Heart left ventricle (tissue), 16 donors: ENCODE measurements at regions not wholly inside any gene's neighbourhood (a gene's known extent, or its start where the extent isn't known, plus 50 kb on each side); places are given as distances from the start of the nearest gene placed in this dataset.

Experiments used
- ATAC-seq, 4 donors: fragments of 200-7000 bp; cut with Tn5 transposase; one replicate each; pipeline ENCODE4 v1.9.1; 2020 to 2022; ENCODE audit warnings: moderate library complexity in 4 of 4, mild to moderate bottlenecking in 3 of 4, moderate number of reproducible peaks in 1 of 4
- DNase-seq, 5 donors: peaks; one replicate each; pipeline ENCODE4 v3.0.0-alpha.2; 2020
- H3K27ac ChIP-seq, 12 donors: fragments of 200-600 bp; sonication (generic) in 4 of 12; one replicate each; pipeline versions ENCODE4 v1.5.0 to v1.8.0; 2016 to 2022; ENCODE audit warnings: mild to moderate bottlenecking in 2 of 12
- H3K27me3 ChIP-seq, 9 donors: fragments of 200-600 bp; sonication (generic) in 2 of 9; one replicate each; pipeline versions ENCODE4 v1.5.1 to v1.8.0; 2016 to 2022; ENCODE audit warnings: mild to moderate bottlenecking in 3 of 9
- H3K36me3 ChIP-seq, 9 donors: fragments of 200-600 bp; sonication (generic) in 2 of 9; one replicate each; pipeline versions ENCODE4 v1.5.0 to v1.8.0; 2018 to 2022; ENCODE audit warnings: mild to moderate bottlenecking in 2 of 9
- H3K4me1 ChIP-seq, 12 donors: fragments of 200-600 bp; sonication (generic) in 4 of 12; one replicate each; pipeline versions ENCODE4 v1.5.0 to v1.8.0; 2016 to 2022; ENCODE audit warnings: mild to moderate bottlenecking in 3 of 12
- H3K4me3 ChIP-seq, 12 donors: fragments of 200-600 bp; sonication (generic) in 4 of 12; one replicate each; pipeline versions ENCODE4 v1.5.0 to v1.8.0; 2017 to 2022; ENCODE audit warnings: mild to moderate bottlenecking in 9 of 12, moderate library complexity in 4 of 12
- H3K9me3 ChIP-seq, 12 donors: fragments of 200-600 bp; sonication (generic) in 4 of 12; one replicate each; pipeline versions ENCODE4 v1.5.0 to v1.8.0; 2016 to 2022; ENCODE audit warnings: mild to moderate bottlenecking in 1 of 12
- POLR2A ChIP-seq, 2 donors: fragments of 450-650 bp; IDR thresholded peaks; one replicate each; pipeline ENCODE4 v1.6.1; 2017; ENCODE audit warnings: antibody characterized with exemption in 2 of 2, mild to moderate bottlenecking in 2 of 2, moderate library complexity in 2 of 2
- WGBS, 4 donors: extraction: QIAGEN DNeasy Blood & Tissue Kit in 2 of 4; methylation state at CpG; one replicate each; pipeline versions ENCODE4 v1.1.5 to v1.1.7; 2013 to 2018; 5-methylcytosine and 5-hydroxymethylcytosine counted together
- intact Hi-C, 10 donors: fragments of 100-400 bp; cut with DNase I; formaldehyde crosslinking; loops; one replicate each; pipeline versions ENCODE4 v1.11.1 to v1.14.2; 2022
- TF ChIP-seq, protein P1 (sequence below), 12 donors: fragments of 200-600 bp; sonication (generic) in 4 of 12; IDR thresholded peaks; one replicate each; pipeline versions ENCODE4 v1.5.0 to v1.8.0; 2018 to 2022; ENCODE audit warnings: antibody characterized with exemption in 12 of 12, mild to moderate bottlenecking in 5 of 12
- donor health status: ischemic (EF 13 %, LVEDD 7.1; RV severe dilation, severe dysfunction).
- donor health status: healthy with polysubstance abuse.
- donor health status: DM: no; HTN: yes; CAD: no.
- donor health status: DM: no; HTN: no; CAD: no.
- donor health status: ischemic (EF 25% LVEDD 6.9; RV normal size, moderate dysfunction).
- donor health status: ischemic (EF 25% LVEDD 5.7; RV mildly dilated, moderate dysfunction).
- donor health status: healthy.
- donor health status: DM: yes; HTN: yes; CAD: no.
- donor health status: ischemic (EF 35%, LVEDD 5.7; RV mildly dilated, moderate dysfunction).
- donor health status: nonischemic (EF 11% LVEDD 7.7; RV severe dilation, severe dysfunction).
- donor health status: DM: yes; HTN: yes; CAD: no.
- donor health status: PGD.
- donor health status: ischemic (EF 29% LVEDD 5.4; RV normal size, mild dysfunction).
- donor health status: nonischemic (EF 23%, LVEDD 6.1; RV moderate dilation, normal function).

DNA sequence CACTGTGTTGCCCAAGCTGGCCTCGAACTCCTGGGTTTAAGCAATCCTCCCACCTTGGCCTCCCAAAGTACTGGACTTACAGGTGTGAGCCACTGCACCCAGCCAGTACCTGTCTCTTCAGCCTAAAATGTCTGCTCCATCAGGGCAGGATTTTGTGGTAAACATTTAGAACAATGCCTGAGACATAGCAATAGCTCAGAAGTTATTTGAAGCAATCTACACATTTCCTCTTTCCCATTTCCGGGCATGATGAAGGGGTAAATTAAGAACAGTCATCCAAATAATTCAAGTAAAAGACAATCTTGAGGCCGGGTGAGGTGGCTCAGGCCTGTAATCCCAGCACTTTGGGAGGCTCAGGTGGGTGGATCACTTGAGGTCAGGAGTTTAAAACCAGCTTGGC, 69.0 kb upstream of the ZNF217 start:
- Histone ChIP-seq H3K9me3 (no peaks in the 10 kb centered on the region), H3K27me3 (no peaks in the 10 kb centered on the region), H3K4me1 (peaks cover 0 to 42% (median 10%) of the 10 kb centered on the region in 12 donors), H3K36me3 (no peaks in the 10 kb centered on the region), H3K27ac (peak overlapping the region in 1 of 12 donors; percentile 15), H3K4me3 (no peak overlapping the region)
- DNase-seq = no peak
- TF ChIP-seq, protein P1, sequence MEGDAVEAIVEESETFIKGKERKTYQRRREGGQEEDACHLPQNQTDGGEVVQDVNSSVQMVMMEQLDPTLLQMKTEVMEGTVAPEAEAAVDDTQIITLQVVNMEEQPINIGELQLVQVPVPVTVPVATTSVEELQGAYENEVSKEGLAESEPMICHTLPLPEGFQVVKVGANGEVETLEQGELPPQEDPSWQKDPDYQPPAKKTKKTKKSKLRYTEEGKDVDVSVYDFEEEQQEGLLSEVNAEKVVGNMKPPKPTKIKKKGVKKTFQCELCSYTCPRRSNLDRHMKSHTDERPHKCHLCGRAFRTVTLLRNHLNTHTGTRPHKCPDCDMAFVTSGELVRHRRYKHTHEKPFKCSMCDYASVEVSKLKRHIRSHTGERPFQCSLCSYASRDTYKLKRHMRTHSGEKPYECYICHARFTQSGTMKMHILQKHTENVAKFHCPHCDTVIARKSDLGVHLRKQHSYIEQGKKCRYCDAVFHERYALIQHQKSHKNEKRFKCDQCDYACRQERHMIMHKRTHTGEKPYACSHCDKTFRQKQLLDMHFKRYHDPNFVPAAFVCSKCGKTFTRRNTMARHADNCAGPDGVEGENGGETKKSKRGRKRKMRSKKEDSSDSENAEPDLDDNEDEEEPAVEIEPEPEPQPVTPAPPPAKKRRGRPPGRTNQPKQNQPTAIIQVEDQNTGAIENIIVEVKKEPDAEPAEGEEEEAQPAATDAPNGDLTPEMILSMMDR (IDR thresholded peaks at IDR 0.05) = no peak
- no peak for TF ChIP-seq POLR2A (IDR thresholded peaks at IDR 0.05)
- intact Hi-C loops = no loop called here
- 73 to 75% (median 74%) methylated on average over 3 of the region's 3 CpGs for WGBS, 4 donors
- no peak for ATAC-seq

DNA sequence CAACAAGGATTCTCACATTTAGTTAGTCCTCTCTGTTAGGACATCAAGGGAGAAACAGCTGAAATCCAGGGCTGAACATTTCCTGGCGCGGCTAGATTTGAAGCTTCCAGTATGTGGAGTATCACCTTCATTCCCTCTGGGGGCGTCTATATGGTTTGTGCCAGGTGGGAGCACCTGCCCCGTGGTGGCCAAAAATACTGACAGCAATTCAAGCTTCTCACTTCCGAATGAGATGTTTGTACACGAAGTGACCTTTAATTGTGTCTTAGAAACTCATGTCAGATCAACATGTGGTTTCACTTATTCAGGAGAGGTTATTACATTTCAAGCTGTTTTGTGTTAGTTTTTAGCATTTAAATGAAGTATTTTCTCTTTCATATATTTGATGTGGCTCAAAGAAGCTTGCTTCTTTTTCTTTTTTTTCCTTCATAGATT, 67.3 kb upstream of the ZNF217 start:
- Histone ChIP-seq H3K9me3 (no peaks in the 10 kb centered on the region), H3K4me1 (peaks cover 0 to 58% (median 13%) of the 10 kb centered on the region in 12 donors), H3K27me3 (no peaks in the 10 kb centered on the region), H3K4me3 (peak overlapping the region in 5 of 12 donors; percentile 48 to 64 (median 58)), H3K36me3 (no peaks in the 10 kb centered on the region), H3K27ac (peak overlapping the region; percentile 35 to 81 (median 63))
- intact Hi-C loops = no loop called here
- WGBS, 4 donors = 52 to 69% (median 64%) methylated on average over 6 of the region's 6 CpGs
- DNase-seq (no peak), ATAC-seq (peak in 1 of 4 donors; percentile 47)
- no peak for TF ChIP-seq POLR2A (IDR thresholded peaks at IDR 0.05)

DNA sequence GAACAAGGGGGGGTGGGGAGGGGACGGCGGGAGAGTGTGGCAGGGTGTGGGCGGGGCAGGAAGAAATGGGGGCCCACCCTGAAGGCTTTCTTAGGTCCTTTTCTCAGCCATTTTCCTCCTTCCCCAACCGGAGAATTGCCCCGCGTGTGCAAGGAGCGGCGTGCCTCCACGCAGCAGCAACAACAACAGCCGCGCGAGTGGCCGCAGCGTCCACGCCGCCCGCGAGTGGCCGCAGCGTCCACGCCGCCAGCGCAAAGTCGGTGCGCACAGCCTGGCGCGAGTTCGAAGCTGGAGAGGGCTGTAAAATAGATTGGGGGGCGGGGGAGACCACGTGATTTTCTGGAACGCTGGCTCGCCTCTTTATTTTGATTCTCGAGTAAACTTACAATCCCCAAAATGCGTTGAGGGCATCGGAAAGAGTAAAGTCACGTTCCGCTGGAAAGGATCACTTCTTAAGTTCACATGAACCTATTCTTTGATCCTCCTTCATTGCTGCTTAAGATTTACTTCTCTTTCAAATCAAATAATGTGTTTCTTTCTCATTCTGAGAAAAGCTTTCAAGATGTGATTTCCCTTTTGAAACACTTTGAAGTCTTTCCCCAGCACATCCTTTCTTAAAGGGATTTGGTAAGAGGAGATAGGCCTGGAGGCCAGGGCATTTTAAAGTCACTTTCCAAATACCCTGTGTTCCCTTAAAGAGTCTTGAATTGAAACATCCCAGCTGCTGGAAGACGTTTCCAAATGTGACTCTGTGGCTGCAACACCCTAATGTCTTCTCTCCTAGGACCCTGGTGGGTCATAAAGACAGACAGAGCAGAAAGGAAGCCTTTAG, 66.7 kb upstream of the ZNF217 start:
- DNase-seq (peak in 3 of 5 donors; percentile 24 to 38 (median 30)), ATAC-seq (peak in 3 of 4 donors; percentile 26 to 59 (median 48))
- H3K4me1 ChIP-seq = peaks cover 0 to 65% (median 14%) of the 10 kb centered on the region in 12 donors
- peak overlapping the region in 11 of 12 donors; percentile 12 to 64 (median 48) for H3K4me3 ChIP-seq
- peak overlapping the region; percentile 35 to 81 (median 63) for H3K27ac ChIP-seq
- H3K36me3 ChIP-seq = no peaks in the 10 kb centered on the region
- intact Hi-C loops = no loop called here
- WGBS, 4 donors = 6 to 33% (median 15%) methylated on average over 33 to 38 of the region's 38 CpGs
- H3K27me3 ChIP-seq = no peaks in the 10 kb centered on the region
- TF ChIP-seq, protein P1 (IDR thresholded peaks at IDR 0.05) = no peak
- no peak for TF ChIP-seq POLR2A (IDR thresholded peaks at IDR 0.05)
- no peaks in the 10 kb centered on the region for H3K9me3 ChIP-seq

DNA sequence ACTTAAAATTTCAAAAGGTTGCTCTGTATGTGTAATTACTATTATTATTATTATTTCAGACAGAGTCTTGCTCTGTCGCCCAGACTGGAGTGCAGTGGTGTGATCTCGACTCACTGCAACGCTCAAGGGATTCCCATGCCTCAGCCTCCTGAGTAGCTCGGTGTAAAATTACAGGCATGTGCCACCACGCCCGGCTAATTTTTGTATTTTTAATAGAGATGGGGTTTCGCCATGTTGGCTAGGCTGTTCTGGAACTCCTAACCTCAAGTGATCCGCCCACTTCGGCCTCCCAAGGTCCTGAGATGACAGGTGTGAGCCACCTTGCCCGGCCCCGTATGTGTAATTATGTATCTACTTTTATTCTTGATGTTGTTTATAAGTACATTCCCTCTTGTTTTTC, 65.3 kb upstream of the ZNF217 start:
- ATAC-seq (no peak), DNase-seq (no peak)
- H3K27ac ChIP-seq = no peak overlapping the region
- no peak for TF ChIP-seq POLR2A (IDR thresholded peaks at IDR 0.05)
- TF ChIP-seq, protein P1 (IDR thresholded peaks at IDR 0.05) = no peak
- H3K27me3 ChIP-seq = no peaks in the 10 kb centered on the region
- intact Hi-C loops = loop anchor here in 1 of 10 donors (5.0 kb wide), 1 partner anchor 52 kb away; no protein-coding TSS in a partner anchor
- whole genome bisulfite sequencing, 4 donors = 96 to 97% (median 97%) methylated on average over 11 of the region's 11 CpGs
- no peak overlapping the region for H3K4me3 ChIP-seq
- no peaks in the 10 kb centered on the region for H3K9me3 ChIP-seq
- H3K36me3 ChIP-seq = no peaks in the 10 kb centered on the region
- H3K4me1 ChIP-seq = peaks cover 0 to 76% (median 14%) of the 10 kb centered on the region in 12 donors
